Spleen (tissue), 7 donors: ENCODE measurements at regions not wholly inside any gene's neighbourhood (a gene's known extent, or its start where the extent isn't known, plus 50 kb on each side); places are given as distances from the start of the nearest gene placed in this dataset.

Source experiments
- CTCF ChIP-seq, 11 experiments: fragments of 200-600 bp in 7 of 11; fragments of 450-650 bp in 4 of 11; sonication (generic) in 4 of 11; IDR thresholded peaks in 8 of 11; conservative IDR thresholded peaks in 3 of 11; 1 replicate in 7 of 11; 2 replicates in 4 of 11; pipeline versions ENCODE4 v1.4.0 to v1.8.0; 2016 to 2021; ENCODE audit warnings: antibody characterized with exemption in 11 of 11, inconsistent platforms in 4 of 11, mild to moderate bottlenecking in 1 of 11
- POLR2A ChIP-seq, 3 donors: fragments of 450-650 bp; IDR thresholded peaks; one replicate each; pipeline ENCODE4 v1.5.1; 2017; ENCODE audit warnings: antibody characterized with exemption in 3 of 3, mild to moderate bottlenecking in 1 of 3
- POLR2AphosphoS5 ChIP-seq, 3 donors: sonication (generic); formaldehyde crosslinking; IDR thresholded peaks; one replicate each; pipeline ENCODE4 v1.5.1; 2017; ENCODE audit warnings: antibody characterized with exemption in 3 of 3
- donor health status: DM: no; HTN: no; CAD: no; lungs with moderate emphysema.
- donor health status: DM: no; HTN: no; CAD: no.
- donor health status: DM: no; HTN: no; CAD: no.

GRCh38 chr5:74355041-74355824 lies 285.3 kb downstream of the ENC1 start:
- no peak for TF ChIP-seq CTCF (IDR thresholded peaks at IDR 0.05 in 8 of 11, conservative IDR thresholded peaks at IDR 0.05 in 3 of 11)
- no peak for TF ChIP-seq POLR2A (IDR thresholded peaks at IDR 0.05)
- no peak for TF ChIP-seq POLR2AphosphoS5 (IDR thresholded peaks at IDR 0.05)
